DND-41 (cell line): ENCODE measurements at regions not wholly inside any gene's neighbourhood (a gene's known extent, or its start where the extent isn't known, plus 50 kb on each side); places are given as distances from the start of the nearest gene placed in this dataset.

Experiments
- EZH2 ChIP-seq: IDR thresholded peaks from 3 replicates; pipeline ENCODE4 v1.6.1; 2012; ENCODE audit warnings: borderline replicate concordance, low read depth, mild to moderate bottlenecking, moderate library complexity, low read length, inconsistent platforms; ENCODE audit not compliant: severe bottlenecking
- TF ChIP-seq, protein P1 (sequence below): IDR thresholded peaks from 2 replicates; pipeline ENCODE4 v1.5.1; 2012; ENCODE audit warnings: borderline replicate concordance, low read length, moderate library complexity, mild to moderate bottlenecking; ENCODE audit not compliant: poor library complexity, severe bottlenecking; ENCODE audit errors: extremely low read depth

DNA sequence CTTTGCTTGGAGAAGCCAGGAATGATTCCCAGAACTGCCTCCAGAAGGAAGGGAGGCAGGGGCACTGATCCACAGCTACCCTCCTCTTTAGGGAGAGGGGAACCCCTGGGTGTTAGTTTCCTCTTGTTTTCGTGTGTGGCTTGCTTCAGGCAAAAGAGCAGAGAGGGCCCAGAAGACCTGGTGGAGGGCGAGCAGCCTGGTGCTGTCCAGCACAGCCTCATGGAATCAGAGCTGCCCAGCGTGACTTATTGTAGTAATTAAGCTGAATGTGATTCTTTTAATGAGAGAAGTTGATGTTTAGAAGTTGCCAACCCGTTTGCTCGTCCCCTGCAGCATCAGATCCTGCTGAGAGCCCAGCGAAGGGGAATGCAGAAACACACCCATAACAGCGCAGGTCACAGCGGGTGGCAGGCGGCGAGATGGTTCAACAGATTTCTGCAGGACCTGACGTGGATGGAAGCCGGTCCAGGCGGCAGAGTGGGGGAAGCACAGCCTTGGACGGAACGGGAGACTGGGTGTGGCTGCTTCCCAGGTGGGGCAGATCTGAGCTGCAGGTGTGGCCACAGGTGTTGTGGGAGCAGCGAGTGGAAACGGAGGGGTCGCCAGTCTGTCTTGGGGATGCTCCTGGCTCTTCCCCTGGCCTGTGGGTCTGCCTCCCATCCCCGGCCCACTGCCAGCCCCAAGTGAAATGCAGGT is 53.7 kb upstream of the SHH start:
- TF ChIP-seq, protein P1, sequence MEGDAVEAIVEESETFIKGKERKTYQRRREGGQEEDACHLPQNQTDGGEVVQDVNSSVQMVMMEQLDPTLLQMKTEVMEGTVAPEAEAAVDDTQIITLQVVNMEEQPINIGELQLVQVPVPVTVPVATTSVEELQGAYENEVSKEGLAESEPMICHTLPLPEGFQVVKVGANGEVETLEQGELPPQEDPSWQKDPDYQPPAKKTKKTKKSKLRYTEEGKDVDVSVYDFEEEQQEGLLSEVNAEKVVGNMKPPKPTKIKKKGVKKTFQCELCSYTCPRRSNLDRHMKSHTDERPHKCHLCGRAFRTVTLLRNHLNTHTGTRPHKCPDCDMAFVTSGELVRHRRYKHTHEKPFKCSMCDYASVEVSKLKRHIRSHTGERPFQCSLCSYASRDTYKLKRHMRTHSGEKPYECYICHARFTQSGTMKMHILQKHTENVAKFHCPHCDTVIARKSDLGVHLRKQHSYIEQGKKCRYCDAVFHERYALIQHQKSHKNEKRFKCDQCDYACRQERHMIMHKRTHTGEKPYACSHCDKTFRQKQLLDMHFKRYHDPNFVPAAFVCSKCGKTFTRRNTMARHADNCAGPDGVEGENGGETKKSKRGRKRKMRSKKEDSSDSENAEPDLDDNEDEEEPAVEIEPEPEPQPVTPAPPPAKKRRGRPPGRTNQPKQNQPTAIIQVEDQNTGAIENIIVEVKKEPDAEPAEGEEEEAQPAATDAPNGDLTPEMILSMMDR = no peak
- no peak for TF ChIP-seq EZH2
